UCSD-AML1 (cell line): ENCODE measurements at regions not wholly inside any gene's neighbourhood (a gene's known extent, or its start where the extent isn't known, plus 50 kb on each side); places are given as distances from the start of the nearest gene placed in this dataset.
"Not testable (repeated sequence)": the region's sequence is repeated elsewhere in the genome, so short reads cannot be mapped to it uniquely, and the experiment has no call there.

Experiments
- DNase-seq: peaks from one replicate; lab custom pipeline; 2025; ENCODE audit not compliant: unreplicated experiment; lab: John Stamatoyannopoulos, UW

GRCh38 chr7:131937868-131938267, 381.4 kb upstream of the PODXL start:
- DNase-seq: no peak

- no peak for DNase-seq
Observed at GRCh38 chr7:131935180-131935579, 378.8 kb upstream of the PODXL start.

- DNase-seq: no peak
Observed at GRCh38 chr7:131934452-131934851, 378.0 kb upstream of the PODXL start.

- DNase-seq: no peak
Observed at GRCh38 chr7:131933751-131934289, 377.4 kb upstream of the PODXL start.

- not testable (repeated sequence) for DNase-seq
Observed at GRCh38 chr7:131933219-131933618, 376.8 kb upstream of the PODXL start.

GRCh38 chr7:131932271-131932670, 375.8 kb upstream of the PODXL start:
- no peak for DNase-seq

GRCh38 chr7:131931370-131931769, 374.9 kb upstream of the PODXL start:
- DNase-seq: no peak

GRCh38 chr7:131929632-131930031, 373.2 kb upstream of the PODXL start:
- no peak for DNase-seq

GRCh38 chr7:131927770-131928423, 371.5 kb upstream of the PODXL start:
- DNase-seq: no peak

- DNase-seq: no peak
Observed at GRCh38 chr7:131925636-131926035, 369.2 kb upstream of the PODXL start.

GRCh38 chr7:131924857-131925256, 368.4 kb upstream of the PODXL start:
- DNase-seq: no peak

GRCh38 chr7:131922948-131923347, 366.5 kb upstream of the PODXL start:
- not testable (repeated sequence) for DNase-seq

GRCh38 chr7:131921016-131921415, 364.6 kb upstream of the PODXL start:
- no peak for DNase-seq

- no peak for DNase-seq
Observed at GRCh38 chr7:131919920-131920709, 363.7 kb upstream of the PODXL start.

- DNase-seq: no peak
Observed at GRCh38 chr7:131911112-131911511, 354.7 kb upstream of the PODXL start.

- no peak for DNase-seq
Observed at GRCh38 chr7:131909151-131909768, 352.8 kb upstream of the PODXL start.

GRCh38 chr7:131908714-131909113, 352.3 kb upstream of the PODXL start:
- DNase-seq: no peak

- DNase-seq: no peak
Observed at GRCh38 chr7:131905471-131905973, 349.1 kb upstream of the PODXL start.

GRCh38 chr7:131904760-131905327, 348.4 kb upstream of the PODXL start:
- DNase-seq: no peak

GRCh38 chr7:131903315-131903714, 346.9 kb upstream of the PODXL start:
- DNase-seq: no peak

- DNase-seq: no peak
Observed at GRCh38 chr7:131900785-131901287, 344.4 kb upstream of the PODXL start.
